ENCODE measurements at regions not wholly inside any gene's neighbourhood (a gene's known extent, or its start where the extent isn't known, plus 50 kb on each side); places are given as distances from the start of the nearest gene placed in this dataset.

DNA sequence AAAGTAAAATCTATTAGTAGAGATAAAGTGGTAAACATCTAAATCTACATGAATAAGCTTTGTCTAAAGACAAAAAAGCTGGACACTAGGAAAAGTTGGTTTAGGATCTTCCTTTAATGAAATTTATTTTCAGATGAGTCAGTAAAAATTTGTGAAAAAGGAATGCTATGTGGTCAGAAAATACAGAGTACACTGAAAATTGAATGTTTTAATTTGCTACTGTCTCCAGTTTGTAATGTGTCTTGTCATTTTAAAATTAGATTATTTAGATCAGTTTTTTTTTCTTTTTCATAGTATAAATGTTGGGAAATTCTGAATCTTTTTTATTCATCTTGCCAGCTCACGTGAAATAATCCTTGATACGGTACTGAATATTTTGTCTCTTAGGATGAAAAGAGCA, 56.9 kb downstream of the SLITRK6 start:
- H3K4me3 ChIP-seq (ENCODE audit: low read length): no peak overlapping the region
- no peak for DNase-seq (ENCODE audit: low read depth)
- TF ChIP-seq, protein P1, sequence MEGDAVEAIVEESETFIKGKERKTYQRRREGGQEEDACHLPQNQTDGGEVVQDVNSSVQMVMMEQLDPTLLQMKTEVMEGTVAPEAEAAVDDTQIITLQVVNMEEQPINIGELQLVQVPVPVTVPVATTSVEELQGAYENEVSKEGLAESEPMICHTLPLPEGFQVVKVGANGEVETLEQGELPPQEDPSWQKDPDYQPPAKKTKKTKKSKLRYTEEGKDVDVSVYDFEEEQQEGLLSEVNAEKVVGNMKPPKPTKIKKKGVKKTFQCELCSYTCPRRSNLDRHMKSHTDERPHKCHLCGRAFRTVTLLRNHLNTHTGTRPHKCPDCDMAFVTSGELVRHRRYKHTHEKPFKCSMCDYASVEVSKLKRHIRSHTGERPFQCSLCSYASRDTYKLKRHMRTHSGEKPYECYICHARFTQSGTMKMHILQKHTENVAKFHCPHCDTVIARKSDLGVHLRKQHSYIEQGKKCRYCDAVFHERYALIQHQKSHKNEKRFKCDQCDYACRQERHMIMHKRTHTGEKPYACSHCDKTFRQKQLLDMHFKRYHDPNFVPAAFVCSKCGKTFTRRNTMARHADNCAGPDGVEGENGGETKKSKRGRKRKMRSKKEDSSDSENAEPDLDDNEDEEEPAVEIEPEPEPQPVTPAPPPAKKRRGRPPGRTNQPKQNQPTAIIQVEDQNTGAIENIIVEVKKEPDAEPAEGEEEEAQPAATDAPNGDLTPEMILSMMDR (conservative IDR thresholded peaks at IDR 0.05; ENCODE audit: low read depth, low read length): no peak

DNA sequence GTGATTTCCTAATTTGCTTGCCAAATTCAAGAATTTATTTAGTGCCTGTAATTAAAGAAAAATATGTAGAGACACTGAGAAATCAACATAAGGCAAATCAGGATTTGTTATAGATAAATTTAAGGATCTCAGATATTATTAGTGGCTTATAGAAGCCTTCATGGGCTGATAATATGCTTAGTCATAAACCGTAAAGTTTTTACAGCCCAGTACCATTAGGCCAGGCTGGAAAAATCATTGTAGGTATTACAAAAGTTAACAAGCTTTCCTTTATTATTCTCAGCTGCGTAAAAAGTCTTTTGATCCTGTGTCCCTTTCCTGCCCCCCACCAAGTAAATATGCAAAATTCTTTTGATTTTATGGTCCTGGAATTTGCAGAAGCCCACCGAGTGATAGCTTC, 58.2 kb downstream of the SLITRK6 start:
- TF ChIP-seq, protein P1 (conservative IDR thresholded peaks at IDR 0.05; ENCODE audit: low read depth, low read length): no peak
- no peak overlapping the region for H3K4me3 ChIP-seq (ENCODE audit: low read length)

DNA sequence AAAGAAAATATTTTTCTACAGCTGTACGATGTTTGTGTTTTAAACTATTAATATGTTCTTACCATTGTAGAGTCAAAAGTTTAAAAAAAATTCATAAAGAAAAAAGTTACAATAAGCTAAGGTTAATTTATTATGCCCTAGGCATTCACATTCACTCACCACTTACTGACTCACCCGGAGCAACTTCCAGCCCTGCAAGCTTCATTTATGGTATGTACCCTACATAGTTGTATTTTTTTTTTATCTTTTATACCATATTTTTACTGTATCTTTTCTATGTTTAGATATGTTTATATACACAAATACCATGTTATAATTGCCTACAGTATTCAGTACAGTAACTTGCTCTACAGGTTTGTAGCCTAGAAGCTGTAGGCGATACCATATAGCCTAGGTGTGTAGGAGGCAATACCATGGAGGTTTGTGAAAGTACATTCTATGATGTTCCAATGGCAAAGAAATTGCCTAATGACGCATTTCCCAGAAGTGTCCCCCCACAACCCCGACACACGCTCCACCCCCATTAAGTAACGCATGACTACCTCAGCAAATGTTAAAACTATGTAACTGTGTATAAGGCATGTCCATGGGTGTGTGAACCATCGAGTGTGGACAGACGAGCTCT, 60.4 kb downstream of the SLITRK6 start:
- no peak overlapping the region for H3K4me3 ChIP-seq (ENCODE audit: low read length)
- TF ChIP-seq, protein P1 (conservative IDR thresholded peaks at IDR 0.05; ENCODE audit: low read depth, low read length): no peak
- DNase-seq (ENCODE audit: low read depth): no peak

More for the DNA sequence above, 58.2 kb downstream of the SLITRK6 start:
- DNase-seq (ENCODE audit: low read depth): no peak

DNA sequence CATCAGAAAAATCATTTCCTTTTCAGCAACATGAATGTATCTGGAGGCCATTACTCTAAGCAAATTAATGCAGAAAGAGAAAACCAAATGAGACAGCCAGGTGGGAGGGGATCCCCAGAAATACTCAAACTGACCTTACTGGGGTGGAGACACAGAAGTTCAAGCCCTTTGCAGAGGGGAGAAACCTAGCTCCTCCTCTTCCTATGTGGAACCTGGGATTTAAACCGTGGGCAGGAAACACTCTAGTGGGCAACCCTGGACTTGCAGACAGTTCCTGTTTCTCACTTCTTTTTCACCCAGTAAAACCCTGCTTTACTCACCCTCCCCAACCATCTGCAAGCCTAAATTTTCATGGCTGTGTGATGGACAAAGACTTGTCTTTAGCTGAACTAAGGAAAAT, 61.3 kb downstream of the SLITRK6 start:
- H3K4me3 ChIP-seq (ENCODE audit: low read length): no peak overlapping the region
- TF ChIP-seq, protein P1 (conservative IDR thresholded peaks at IDR 0.05; ENCODE audit: low read depth, low read length): no peak
- no peak for DNase-seq (ENCODE audit: low read depth)

DNA sequence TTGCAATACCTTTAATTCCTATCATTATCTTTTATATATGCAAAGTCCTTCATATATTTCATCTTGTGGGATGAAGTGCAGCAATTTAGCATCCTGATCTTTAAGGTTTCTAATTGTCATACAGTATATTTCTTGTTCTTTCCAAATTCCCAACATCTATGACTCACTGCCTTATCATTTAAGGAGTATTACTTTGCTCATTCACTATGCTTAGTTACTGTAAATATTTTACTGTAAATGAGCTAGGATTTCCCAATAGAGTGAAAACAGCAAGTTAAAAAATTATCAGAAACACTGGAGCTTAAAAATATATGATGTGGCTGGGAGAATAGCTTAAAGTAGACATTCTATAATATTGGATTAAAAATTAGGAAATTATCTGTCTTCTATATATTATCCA, 69.9 kb downstream of the SLITRK6 start:
- TF ChIP-seq, protein P1 (conservative IDR thresholded peaks at IDR 0.05; ENCODE audit: low read depth, low read length): no peak
- no peak overlapping the region for H3K4me3 ChIP-seq (ENCODE audit: low read length)
- DNase-seq (ENCODE audit: low read depth): peak; percentile 20

DNA sequence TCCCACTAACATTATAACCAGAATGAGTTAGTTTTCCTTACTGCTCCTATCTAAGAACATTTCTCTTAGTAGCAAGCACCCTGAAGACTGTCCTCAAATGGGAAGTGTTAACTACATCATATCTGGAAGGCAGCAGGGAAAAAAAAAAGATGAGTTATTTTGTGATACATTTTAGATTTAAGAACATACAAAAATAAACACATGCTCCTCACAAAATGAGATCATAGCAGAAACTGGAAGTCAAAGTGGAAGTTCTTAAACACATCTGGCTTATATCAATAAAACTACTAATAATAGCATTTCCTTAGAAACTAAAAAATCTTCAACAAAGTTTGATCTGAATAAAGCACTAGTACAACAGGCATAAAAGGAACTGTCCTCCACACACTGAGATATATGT, 70.4 kb downstream of the SLITRK6 start:
- DNase-seq (ENCODE audit: low read depth): no peak
- TF ChIP-seq, protein P1 (conservative IDR thresholded peaks at IDR 0.05; ENCODE audit: low read depth, low read length): no peak
- no peak overlapping the region for H3K4me3 ChIP-seq (ENCODE audit: low read length)

DNA sequence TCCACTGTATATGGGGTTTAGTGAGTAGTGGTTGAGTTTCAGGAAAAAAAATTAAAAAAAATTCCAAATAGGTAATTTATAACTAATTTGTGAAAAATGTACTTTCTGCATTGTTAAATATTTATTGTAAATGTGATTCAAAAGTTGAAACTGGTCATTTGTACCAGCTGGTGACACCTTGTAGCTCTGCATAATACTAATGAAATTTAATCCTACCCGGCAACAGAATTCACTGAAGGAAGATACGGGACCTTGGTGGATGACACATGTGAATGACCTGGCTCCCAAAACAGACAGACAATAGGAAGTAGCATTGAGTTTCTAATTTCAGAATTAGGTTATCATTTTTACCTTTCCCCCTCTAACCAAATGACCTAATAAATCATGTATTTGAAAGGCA, 73.8 kb downstream of the SLITRK6 start:
- DNase-seq (ENCODE audit: low read depth): no peak
- H3K4me3 ChIP-seq (ENCODE audit: low read length): no peak overlapping the region
- TF ChIP-seq, protein P1 (conservative IDR thresholded peaks at IDR 0.05; ENCODE audit: low read depth, low read length): no peak

Measured in retinal pigment epithelial cell (primary cell).